NAMALWA (cell line): ENCODE measurements at regions not wholly inside any gene's neighbourhood (a gene's known extent, or its start where the extent isn't known, plus 50 kb on each side); places are given as distances from the start of the nearest gene placed in this dataset.

Experiments
- DNase-seq: peaks from one replicate; pipeline ENCODE4 v3.0.0-alpha.2; 2015; ENCODE audit warnings: low spot score

GRCh38 chr16:73529303-73530012, 481.5 kb upstream of the ZFHX3 start:
- DNase-seq, result no peak

- DNase-seq, result no peak
Measured at GRCh38 chr16:73527187-73527586, 479.3 kb upstream of the ZFHX3 start.

- no peak for DNase-seq
Measured at GRCh38 chr16:73526011-73526804, 478.3 kb upstream of the ZFHX3 start.

- no peak for DNase-seq
Measured at GRCh38 chr16:73523209-73523608, 475.3 kb upstream of the ZFHX3 start.

- DNase-seq, result no peak
Measured at GRCh38 chr16:73521499-73521898, 473.6 kb upstream of the ZFHX3 start.

- no peak for DNase-seq
Measured at GRCh38 chr16:73515616-73516015, 467.7 kb upstream of the ZFHX3 start.

GRCh38 chr16:73510852-73511251, 462.9 kb upstream of the ZFHX3 start:
- DNase-seq, result no peak

- no peak for DNase-seq
Measured at GRCh38 chr16:73506568-73507056, 458.7 kb upstream of the ZFHX3 start.

- DNase-seq, result no peak
Measured at GRCh38 chr16:73505577-73505976, 457.6 kb upstream of the ZFHX3 start.

- no peak for DNase-seq
Measured at GRCh38 chr16:73504591-73505575, 457.0 kb upstream of the ZFHX3 start.

GRCh38 chr16:73503093-73503492, 455.2 kb upstream of the ZFHX3 start:
- no peak for DNase-seq

GRCh38 chr16:73499276-73499675, 451.3 kb upstream of the ZFHX3 start:
- DNase-seq, result no peak

- no peak for DNase-seq
Measured at GRCh38 chr16:73485880-73486279, 438.0 kb upstream of the ZFHX3 start.

GRCh38 chr16:73483934-73484711, 436.2 kb upstream of the ZFHX3 start:
- DNase-seq, result no peak

- no peak for DNase-seq
Measured at GRCh38 chr16:73483076-73483791, 435.3 kb upstream of the ZFHX3 start.

GRCh38 chr16:73482310-73482709, 434.4 kb upstream of the ZFHX3 start:
- no peak for DNase-seq

- no peak for DNase-seq
Measured at GRCh38 chr16:73480381-73480780, 432.5 kb upstream of the ZFHX3 start.

- DNase-seq, result no peak
Measured at GRCh38 chr16:73473713-73474112, 425.8 kb upstream of the ZFHX3 start.

- DNase-seq, result no peak
Measured at GRCh38 chr16:73464834-73465233, 416.9 kb upstream of the ZFHX3 start.

- no peak for DNase-seq
Measured at GRCh38 chr16:73459586-73459985, 411.7 kb upstream of the ZFHX3 start.

- DNase-seq, result no peak
Measured at GRCh38 chr16:73457851-73458250, 409.9 kb upstream of the ZFHX3 start.
